ENCODE measurements at regions not wholly inside any gene's neighbourhood (a gene's known extent, or its start where the extent isn't known, plus 50 kb on each side); places are given as distances from the start of the nearest gene placed in this dataset.

DNA sequence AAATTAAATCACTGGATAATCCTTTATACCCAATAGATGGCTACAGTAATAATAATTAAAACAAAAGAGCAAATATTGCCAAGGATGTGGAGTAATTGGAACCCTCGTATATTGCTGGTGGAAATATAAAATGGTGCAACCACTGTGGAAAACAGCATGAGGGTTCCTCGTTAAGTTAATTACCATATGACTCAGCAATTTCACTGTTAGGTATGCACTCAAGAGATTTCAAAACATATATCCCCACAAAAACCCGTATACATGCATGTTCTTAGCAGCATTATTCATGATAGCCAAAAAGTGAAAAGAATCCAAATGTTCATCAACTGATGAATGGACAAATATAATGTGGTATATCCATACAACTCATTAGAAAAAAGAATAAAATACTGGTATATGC is 103.3 kb downstream of the TEX13C start:
- DNase-seq (ENCODE audit: low read depth, low spot score) = no peak
- TF ChIP-seq, protein P1, sequence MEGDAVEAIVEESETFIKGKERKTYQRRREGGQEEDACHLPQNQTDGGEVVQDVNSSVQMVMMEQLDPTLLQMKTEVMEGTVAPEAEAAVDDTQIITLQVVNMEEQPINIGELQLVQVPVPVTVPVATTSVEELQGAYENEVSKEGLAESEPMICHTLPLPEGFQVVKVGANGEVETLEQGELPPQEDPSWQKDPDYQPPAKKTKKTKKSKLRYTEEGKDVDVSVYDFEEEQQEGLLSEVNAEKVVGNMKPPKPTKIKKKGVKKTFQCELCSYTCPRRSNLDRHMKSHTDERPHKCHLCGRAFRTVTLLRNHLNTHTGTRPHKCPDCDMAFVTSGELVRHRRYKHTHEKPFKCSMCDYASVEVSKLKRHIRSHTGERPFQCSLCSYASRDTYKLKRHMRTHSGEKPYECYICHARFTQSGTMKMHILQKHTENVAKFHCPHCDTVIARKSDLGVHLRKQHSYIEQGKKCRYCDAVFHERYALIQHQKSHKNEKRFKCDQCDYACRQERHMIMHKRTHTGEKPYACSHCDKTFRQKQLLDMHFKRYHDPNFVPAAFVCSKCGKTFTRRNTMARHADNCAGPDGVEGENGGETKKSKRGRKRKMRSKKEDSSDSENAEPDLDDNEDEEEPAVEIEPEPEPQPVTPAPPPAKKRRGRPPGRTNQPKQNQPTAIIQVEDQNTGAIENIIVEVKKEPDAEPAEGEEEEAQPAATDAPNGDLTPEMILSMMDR (IDR thresholded peaks at IDR 0.05; ENCODE audit: low read depth, low read length) = no peak
- no peak overlapping the region for H3K4me3 ChIP-seq (ENCODE audit: low read depth, low read length)
- in situ Hi-C loops (cut with HindIII; ENCODE audit: low sequenced_read_pairs) = no loop called here

DNA sequence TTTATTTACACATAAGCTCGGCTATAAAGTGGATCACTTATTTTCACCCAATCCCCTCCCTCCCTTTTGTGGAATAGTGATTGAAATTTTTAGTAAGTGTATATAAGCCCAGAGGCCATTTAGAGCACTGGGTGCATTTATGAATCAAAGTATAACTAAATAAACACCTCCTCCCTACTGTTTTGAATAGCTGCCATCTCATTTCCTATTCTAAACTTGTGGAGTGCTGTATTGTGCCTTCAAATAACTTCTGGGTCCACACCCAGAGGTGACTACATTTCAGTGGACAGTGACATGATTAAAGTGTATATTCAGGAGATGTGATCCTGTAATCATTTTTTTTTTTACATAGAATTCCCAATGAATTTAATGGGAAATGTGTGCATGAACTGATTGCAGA is 104.9 kb downstream of the TEX13C start:
- in situ Hi-C loops (cut with HindIII; ENCODE audit: low sequenced_read_pairs) = no loop called here
- no peak for DNase-seq (ENCODE audit: low read depth, low spot score)

DNA sequence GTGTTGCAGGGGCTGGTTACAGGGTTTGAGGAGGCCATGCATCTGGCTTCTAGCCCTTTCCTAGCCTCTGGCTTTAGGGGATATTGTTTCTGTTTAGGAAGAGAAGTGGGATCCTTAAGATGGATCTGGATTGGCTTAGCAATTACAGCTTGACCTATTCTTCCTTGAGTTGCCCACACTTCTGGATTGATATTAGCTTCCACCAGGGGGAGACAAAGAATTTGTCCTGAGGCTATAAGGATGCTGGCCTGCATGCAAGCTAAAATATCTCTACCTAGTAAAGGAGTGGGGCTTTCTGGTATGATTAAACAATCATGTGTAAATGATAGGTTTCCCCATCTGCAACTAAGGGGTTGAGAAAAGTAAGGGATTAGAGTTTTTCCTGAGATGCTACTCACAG is 117.2 kb downstream of the TEX13C start:
- TF ChIP-seq, protein P1 (IDR thresholded peaks at IDR 0.05; ENCODE audit: low read depth, low read length) = peak; percentile 20
- DNase-seq (ENCODE audit: low read depth, low spot score) = peak; percentile 9
- in situ Hi-C loops (cut with HindIII; ENCODE audit: low sequenced_read_pairs) = no loop called here
- H3K4me3 ChIP-seq (ENCODE audit: low read depth, low read length) = no peak overlapping the region

More for the DNA sequence above, 104.9 kb downstream of the TEX13C start:
- no peak overlapping the region for H3K4me3 ChIP-seq (ENCODE audit: low read depth, low read length)
- TF ChIP-seq, protein P1 (IDR thresholded peaks at IDR 0.05; ENCODE audit: low read depth, low read length) = no peak

DNA sequence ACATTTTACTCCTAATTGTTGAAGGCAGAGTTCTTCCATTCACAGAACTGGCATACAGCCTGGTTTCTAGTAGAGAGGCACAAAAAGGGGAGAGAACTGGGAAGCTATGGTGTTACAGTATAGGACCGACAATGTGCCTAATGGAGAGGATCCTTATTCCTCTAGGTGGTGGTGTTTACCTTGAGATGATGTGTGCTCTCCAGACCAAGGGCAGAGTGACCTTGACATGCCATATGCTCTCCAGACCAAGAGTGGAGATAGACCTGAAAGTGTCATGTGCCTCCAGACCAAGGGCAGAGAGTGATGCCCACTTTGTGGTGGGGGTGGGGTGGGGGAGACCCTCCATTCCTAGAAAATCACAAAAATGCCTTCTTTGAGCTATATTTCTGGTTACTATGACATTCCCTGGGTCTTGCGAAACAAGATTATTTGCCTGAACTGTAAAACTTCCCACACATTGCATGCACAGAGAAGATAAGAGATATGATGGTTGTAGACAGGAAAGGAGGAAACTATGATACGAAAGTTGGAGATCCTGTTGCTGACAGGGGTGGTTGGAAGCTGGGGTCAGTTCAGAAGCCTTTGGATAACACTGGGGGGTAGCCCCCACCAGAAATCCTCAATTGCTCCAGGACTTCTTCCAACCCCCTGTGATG is 119.7 kb downstream of the TEX13C start:
- no peak for DNase-seq (ENCODE audit: low read depth, low spot score)

DNA sequence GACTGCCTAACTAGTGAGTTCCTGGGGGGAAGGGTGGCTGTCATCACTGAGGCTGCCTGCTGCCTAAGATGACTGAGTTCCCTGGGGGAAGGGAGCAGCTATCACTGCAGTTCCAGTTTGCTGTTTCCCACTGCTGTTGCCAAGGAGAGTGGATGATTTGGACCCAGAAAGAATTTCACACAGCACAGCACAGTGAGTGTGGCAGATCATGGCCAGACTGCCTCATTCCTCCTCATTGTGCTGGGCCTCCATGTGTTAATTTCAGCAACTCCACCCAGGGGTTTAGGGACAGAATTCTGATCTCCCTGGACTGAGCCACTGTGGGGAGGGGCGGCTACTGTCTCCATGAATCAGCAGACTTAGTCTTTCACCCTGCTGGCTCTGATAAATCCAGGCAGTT is 125.0 kb downstream of the TEX13C start:
- DNase-seq (ENCODE audit: low read depth, low spot score) = no peak
- no peak overlapping the region for H3K4me3 ChIP-seq (ENCODE audit: low read depth, low read length)
- TF ChIP-seq, protein P1 (IDR thresholded peaks at IDR 0.05; ENCODE audit: low read depth, low read length) = no peak
- in situ Hi-C loops (cut with HindIII; ENCODE audit: low sequenced_read_pairs) = no loop called here

More for the DNA sequence above, 119.7 kb downstream of the TEX13C start:
- TF ChIP-seq, protein P1 (IDR thresholded peaks at IDR 0.05; ENCODE audit: low read depth, low read length) = no peak
- in situ Hi-C loops (cut with HindIII; ENCODE audit: low sequenced_read_pairs) = no loop called here
- no peak overlapping the region for H3K4me3 ChIP-seq (ENCODE audit: low read depth, low read length)

DNA sequence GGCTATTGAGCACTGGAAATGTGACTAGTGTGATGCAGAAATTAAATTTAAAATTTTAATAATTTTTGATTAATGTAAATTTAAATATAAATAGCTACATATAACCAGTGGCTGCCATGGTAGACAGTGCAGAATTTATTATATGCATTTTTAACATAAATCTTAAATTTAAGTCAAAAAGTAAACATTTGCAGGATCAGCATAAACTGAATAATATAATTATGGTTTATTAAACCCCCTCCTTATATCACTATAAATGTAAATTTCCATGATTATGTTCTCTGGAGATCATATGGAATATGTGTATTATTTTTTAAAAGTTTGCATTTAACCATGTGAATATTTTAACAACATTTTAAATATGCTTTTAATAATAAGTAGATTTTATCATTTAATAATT is 155.8 kb downstream of the TEX13C start:
- H3K4me3 ChIP-seq (ENCODE audit: low read depth, low read length) = no peak overlapping the region
- TF ChIP-seq, protein P1 (IDR thresholded peaks at IDR 0.05; ENCODE audit: low read depth, low read length) = no peak
- no peak for DNase-seq (ENCODE audit: low read depth, low spot score)
- in situ Hi-C loops (cut with HindIII; ENCODE audit: low sequenced_read_pairs) = no loop called here
